H1 (cell line): ENCODE measurements at regions not wholly inside any gene's neighbourhood (a gene's known extent, or its start where the extent isn't known, plus 50 kb on each side); places are given as distances from the start of the nearest gene placed in this dataset.

Source experiments
- ATF2 ChIP-seq: IDR thresholded peaks from 2 replicates; pipeline ENCODE4 v1.6.1; 2012; ENCODE audit warnings: low read length, inconsistent platforms
- RAD21 ChIP-seq, 2 experiments: IDR thresholded peaks in 1 of 2; conservative IDR thresholded peaks in 1 of 2; 2 replicates each; pipeline ENCODE4 v1.6.1; 2011; ENCODE audit warnings: low read depth in 2 of 2, low read length in 2 of 2, improper control_type of control experiment in 1 of 2, inconsistent platforms in 1 of 2, mild to moderate bottlenecking in 1 of 2, moderate library complexity in 1 of 2

GRCh38 chr3:161657786-161658185, 161.2 kb downstream of the OTOL1 start:
- TF ChIP-seq RAD21 (IDR thresholded peaks at IDR 0.05 in 1 of 2, conservative IDR thresholded peaks at IDR 0.05 in 1 of 2; ENCODE audit: low read depth in 2 of 2, low read length in 2 of 2) (no peak), ATF2 (no peak)
